NOMO-1 (cell line): ENCODE measurements at regions not wholly inside any gene's neighbourhood (a gene's known extent, or its start where the extent isn't known, plus 50 kb on each side); places are given as distances from the start of the nearest gene placed in this dataset.
"Not testable (repeated sequence)": the region's sequence is repeated elsewhere in the genome, so short reads cannot be mapped to it uniquely, and the experiment has no call there.

Experiments used
- DNase-seq, 2 experiments: peaks; one replicate each; lab custom pipeline; 2025; ENCODE audit not compliant: unreplicated experiment in 2 of 2; lab: John Stamatoyannopoulos, UW

DNA sequence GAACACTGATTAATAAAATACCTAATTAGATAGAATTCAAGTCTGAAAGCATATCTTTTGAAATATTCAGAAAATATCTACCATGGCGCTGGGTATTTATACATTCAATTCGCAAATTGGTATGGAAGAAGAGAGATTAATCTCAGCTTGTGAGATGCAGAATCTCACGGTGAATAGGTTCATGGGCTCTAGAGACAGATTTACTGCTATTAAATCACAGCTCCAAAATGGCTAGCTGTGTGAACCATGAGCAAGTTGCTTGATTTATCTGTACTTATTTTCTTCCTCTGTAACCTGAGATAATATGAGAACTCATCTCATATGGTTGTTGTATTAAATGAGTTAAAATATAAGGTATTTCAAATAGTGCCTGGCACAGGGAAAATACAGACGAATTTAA lies 556.7 kb downstream of the FBXO15 start:
- no peak for DNase-seq

DNA sequence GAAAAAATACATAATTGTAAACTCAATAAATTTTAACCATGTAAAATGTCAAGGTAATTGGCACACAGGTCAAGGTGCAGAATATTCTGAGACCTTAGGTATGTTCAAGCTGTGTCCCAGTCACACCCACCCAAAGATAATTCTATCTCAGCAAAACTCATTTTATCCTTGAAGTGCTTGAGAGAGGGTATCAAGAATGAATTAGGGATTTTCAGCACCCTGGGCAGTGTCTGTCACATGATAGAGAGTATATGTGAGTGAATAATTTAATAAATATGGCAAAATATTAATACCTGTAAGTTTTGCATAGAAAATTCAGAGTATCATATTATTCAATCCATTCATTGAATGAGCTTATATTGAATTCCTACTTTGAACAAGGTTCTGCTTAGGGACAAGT lies 567.9 kb downstream of the FBXO15 start:
- DNase-seq: no peak

DNA sequence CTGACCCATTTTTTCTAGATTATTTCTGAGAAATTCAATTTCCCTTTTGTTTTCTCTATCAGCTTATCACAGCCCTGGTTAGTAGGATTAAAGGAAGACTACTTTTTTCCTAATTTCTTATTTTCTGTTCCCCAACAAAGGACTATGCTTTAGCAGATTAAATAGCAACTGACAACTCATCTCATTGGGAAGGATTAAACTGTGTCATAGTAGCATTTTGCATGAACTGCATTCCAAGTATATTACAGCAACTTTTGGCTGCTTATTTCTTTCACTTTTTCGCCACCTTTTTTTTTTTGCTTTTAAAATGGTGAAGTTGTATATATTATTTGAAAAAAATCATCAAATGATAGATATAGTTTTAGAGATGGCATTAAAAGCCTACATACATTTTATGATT lies 570.3 kb downstream of the FBXO15 start:
- DNase-seq: no peak

DNA sequence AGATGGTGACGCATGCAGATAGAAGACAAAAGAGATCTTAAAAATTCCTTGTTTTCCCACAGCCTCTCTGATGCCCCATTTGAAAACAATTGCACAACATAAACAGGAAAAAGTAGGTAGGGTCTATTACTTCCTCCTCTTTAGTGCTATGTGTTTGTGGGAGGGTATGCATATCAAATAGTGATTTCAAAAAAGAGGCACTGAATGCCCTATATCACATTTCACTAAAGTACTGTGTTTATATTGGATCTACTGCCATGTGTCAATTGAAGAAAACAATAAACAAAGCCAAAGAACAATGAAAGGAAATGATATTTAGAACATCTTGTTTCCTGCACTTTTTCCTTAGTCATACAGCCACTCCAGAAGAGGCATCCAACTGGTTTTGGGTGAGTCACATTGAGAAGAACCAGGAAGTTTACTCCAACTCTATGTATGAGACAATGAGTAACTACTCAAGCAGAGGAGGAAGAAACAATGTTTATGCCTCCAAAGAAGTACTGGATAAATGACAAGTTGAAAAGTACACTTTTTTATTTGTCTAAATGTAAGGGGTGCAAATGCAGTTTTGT lies 583.6 kb downstream of the FBXO15 start:
- no peak for DNase-seq

DNA sequence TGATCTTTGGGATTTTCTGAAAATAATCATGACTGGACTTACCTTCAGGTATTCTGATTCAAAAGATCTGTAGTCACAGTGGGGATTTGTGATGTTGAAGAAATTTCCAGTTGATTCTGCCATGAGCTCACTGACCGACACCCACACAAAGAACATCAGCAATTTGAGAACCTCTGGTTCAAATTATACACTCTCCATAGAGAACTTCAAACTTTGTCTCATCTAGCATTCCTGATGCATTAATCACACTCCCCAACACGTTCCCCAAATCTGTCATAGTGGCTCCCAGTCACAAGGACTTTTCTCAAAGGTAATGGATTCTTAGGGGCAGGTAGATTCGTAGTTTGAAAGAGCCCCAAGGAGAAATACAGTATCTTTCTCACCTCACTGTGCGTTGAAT lies 584.3 kb downstream of the FBXO15 start:
- no peak for DNase-seq

DNA sequence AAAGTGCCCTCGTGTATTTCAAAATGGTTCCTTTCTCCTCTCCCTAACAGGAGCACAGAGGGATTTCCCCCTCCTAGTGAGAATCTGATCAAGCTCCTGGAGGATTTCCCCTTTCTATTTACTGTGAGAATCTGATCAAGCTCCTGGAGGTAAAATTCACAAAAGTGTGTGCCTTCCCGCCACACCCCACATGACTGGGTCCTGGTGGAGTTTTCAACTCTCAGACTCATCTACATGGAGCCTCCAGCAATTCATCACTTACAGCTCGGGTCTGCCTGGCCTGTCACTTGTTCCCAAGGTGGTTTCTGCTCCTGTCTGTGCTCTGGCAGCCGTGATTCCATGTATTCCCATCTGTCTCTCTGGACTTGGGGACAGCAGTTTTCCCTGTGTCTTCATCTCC lies 590.7 kb downstream of the FBXO15 start:
- no peak for DNase-seq

DNA sequence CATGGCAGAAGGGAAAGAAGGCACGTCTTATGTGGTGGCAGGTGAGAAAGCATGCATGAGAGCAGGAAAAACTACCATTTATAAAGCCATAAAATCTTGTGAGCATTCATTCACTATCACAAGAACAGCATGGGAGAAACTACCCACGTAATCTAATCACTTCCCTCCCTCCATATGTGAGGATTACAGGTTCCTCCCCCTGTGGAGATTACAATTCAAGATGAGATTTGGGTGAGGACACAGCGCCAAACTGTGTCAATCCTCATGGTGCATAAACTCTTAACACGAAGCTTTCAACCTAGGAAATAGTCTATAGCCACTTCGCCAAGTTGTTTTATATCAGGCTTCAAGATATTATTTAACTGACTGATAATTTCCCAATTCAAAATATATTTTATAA lies 595.5 kb downstream of the FBXO15 start:
- DNase-seq: no peak

DNA sequence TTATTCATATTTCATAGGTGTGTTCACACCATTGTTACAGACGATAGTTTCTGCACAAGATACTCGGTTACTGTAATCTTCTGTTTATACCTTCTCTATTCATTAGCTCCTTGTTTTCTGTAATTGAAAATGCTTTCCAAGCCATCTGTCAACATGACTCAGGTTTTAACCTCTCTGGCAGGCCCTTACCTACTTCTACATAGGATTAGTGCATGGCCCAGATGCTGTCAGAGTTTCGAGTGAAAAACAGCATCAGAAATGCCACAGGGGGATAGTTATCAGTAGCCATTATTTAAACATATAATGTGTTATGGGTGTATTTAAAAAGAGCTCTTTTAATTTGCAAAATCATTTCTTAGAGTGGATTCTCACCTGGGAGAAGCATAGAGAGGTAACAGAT lies 596.4 kb downstream of the FBXO15 start:
- DNase-seq: no peak

DNA sequence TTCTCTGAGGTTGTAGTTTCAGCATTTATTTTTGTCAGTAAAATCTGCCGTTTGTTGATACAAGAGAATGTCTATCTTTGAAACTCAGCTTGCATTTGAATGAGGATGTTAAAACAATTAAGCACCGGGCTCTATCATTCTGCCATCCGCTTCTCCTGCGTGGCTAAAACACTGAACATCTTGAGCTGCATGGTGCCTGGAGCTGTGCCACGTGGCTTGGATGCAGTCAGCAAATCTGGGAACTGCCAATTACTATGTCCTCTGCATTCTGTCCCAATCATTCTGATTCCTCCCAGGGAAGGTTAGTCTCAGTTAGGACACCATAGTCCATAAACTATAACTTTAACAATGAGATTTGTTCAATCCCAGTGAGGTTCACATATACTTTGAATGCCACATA lies 598.4 kb downstream of the FBXO15 start:
- no peak for DNase-seq

DNA sequence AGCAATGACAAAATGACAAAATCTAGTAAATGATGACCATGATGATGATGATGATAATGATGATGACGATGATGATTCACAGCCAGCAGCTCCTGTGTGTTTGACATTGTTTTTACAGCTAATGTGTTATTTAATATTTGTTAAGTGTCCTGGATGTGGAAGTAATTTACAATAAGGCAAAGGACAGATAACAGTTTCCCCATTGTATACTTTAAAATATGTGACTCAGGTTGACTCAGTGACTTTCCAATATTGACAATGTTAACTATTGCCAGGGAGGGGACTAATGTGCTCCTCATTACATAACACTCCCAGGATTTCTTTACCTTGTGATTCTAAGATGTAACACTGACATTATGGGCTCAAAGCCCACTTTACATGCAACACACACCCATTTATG lies 602.2 kb downstream of the FBXO15 start:
- DNase-seq: no peak

DNA sequence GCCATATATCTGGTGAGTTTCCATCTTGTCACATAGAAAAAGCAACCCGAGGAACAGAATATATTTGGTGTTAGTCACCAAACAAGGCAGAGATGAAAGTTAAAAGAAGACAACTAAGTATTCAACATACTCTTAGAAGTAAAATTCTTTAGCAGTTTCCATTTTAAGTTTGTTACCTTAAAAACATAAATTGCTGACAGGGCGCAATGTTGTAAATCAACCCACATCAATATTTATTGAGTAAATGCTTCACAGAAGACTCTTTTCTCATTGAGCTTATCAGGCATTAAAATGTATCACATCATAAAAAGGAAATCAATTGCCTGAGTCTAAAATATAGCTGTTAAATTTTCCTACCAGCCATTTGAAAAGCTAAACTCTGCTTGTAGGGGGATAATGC lies 603.0 kb downstream of the FBXO15 start:
- DNase-seq: no peak

DNA sequence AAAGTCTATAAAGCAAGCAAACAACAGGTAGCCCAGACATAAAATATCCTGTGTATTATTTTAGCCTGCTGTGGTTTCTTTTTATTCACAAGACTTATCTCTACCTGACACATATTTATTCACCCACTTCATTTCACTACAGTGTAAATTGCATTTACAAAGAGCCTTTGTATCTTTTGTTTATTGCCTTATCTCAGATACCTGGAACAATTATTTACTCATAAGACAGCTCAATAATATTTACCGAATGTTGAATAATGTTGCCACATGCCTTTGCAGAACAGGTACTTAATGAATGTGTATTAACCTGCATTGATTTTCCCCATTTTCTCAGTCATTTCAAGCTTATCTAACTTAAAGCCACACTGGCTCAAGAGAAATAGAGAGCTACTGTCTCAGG lies 603.6 kb downstream of the FBXO15 start:
- no peak for DNase-seq

DNA sequence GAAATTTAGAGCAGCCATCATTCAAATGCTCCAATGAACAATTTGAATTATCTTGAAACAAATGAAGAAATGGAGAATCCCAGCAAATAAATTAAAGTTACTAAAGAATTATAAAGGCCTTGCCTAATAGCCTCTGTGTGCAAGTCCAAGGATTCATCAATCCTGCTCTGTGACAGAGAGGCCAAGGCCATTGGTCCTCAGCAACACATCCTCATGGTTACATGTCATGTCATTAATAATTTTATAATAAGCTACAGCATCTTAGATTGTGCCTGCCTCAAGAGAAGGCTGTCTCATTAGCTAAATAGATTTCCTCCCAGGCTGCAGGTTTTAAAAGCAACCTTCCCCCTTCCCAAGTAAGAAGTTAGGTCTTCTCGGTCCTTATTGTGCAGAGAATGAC lies 611.6 kb downstream of the FBXO15 start:
- no peak for DNase-seq

DNA sequence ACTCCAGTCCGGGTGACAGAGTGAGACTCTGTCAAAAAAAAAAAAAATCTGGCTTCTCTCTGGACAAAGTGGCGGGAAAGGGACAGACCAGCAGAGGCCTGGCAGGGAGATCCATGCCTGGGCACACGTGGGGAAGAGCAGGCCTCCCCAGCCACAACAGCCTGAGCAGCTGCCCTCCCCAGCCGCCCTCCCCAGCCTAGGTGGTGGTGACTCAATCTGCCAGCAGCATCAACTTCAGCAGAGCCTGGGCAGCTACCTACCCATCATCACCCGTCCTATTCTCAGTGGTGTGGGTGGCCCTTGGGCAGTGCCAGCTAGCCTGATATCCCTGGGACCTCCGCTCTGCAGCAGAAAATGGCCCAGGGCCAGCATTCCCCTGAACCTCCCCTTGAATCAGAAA lies 612.4 kb downstream of the FBXO15 start:
- DNase-seq: no peak

DNA sequence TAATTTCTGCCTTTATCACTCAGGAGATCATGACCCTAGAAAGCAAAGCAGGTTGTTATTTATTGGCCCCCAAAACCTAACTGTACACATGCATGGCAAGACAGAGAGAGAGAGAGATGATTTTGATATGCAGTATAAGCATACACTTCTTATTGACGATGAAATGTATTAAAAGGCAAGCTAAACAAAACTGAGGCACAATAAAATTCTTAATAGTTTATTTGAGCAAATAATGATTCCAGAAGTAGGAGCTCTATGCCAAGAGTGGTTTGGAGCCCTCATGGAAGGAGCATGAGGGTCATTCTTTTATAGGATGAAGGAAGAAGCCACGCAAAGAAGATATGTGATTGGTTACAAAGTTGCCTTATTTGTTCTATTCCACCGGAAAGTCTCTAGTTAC lies 616.0 kb downstream of the FBXO15 start:
- no peak for DNase-seq

DNA sequence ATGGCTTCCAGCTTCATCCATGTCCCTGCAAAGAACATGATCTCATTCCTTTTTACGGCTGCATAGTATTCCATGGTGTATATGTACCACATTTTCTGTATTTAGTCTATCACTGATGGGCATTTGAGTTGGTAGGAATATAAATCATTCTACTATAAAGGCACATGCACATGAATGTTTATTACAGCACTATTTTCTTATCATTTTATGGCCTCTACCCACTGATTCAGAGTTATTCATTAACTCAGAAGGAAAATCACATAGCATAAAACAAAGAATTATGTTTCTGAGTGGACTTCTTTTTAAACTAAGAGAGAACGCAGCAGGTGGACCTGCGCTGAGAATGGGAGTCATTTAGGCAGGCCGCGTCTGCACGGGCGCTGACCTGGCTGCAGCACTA lies 619.6 kb downstream of the FBXO15 start:
- no peak for DNase-seq

DNA sequence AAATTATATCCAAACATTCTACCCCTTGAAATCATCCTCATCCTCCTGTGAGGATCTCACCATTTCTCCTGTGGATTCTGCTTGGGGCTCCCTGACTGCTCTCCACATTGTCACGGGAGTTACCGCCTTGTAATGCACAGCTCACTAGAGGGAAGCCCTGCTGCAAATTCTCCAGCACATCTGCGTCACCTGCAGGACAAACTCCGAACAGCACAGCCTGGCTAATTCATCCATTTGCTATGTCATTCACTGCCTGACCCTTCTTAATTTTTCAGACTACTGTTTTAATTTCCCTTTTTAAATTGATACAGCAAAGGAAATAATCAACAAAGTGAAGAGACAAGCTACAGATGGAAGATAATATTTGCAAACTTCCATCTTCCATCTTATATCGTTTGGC lies 627.4 kb downstream of the FBXO15 start:
- DNase-seq: no peak

DNA sequence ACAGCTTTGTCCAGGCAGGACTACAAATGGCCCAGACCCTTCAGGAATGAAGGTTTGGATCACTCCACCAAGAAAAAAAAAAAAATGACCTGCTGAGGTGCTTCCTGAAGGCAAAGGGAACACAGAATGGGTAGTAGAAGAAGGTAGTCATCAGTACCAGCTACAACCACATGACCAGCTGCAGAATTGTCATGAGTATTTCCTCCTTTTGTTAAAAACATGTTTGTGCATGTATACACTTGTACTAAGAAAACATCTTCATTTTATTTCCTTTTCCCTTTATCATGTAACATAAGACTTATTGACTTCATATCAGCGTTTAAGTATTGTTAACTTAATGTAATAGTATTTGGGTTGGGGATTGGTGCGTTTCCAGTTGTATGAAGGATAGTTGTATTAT lies 631.6 kb downstream of the FBXO15 start:
- not testable (repeated sequence) for DNase-seq

DNA sequence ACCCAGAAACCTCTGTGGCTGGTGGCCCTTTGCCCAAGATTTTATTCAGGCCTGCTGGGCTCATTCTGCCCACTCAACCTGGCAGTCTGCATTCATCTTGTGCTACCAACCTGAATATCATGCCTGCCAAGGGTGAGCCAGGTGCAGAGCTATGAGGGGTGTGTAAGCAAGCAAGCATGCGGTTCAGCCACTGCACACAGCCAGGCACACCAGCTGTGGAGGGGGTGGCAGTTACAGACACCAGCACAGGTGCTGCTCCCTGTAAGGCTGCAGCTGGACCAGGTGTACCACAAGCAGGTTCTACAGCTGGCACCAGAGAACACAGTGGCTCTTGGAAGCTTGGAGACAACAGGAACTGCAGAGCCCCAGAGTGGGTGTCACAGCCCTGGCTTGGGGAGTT lies 633.2 kb downstream of the FBXO15 start:
- no peak for DNase-seq

DNA sequence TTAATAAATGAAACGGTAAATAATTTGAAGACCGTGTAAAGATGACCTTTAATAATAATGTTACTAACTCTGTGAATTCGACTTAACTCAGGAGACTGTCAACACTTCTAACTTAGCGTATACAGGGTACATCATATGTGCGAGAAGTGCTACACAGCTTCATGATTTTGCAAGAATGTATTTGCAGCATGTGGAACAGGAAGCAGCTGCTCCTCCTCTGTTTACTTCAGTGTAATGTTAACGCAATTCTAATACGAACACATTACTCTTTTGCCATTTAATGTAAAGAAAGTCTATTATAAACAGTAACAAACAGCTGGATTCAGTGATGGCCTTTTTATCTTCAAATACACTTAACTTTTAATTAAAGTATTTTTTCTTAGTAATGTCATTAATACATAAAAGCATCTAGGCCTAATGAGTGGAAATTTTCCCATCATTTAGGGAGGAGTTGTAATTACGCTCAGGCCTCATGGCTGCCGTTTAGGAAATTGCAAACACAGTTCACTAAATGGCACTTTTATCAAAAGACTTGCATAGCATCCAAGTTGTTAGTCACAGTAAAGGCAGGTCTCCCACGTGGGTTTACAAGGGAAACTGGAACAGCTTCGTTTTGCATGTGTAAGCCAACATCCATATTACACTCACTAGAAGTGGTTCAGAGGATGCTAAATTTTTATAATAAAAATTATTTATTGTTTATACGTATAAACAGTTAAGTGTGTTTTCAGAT lies 635.7 kb downstream of the FBXO15 start:
- DNase-seq: no peak

DNA sequence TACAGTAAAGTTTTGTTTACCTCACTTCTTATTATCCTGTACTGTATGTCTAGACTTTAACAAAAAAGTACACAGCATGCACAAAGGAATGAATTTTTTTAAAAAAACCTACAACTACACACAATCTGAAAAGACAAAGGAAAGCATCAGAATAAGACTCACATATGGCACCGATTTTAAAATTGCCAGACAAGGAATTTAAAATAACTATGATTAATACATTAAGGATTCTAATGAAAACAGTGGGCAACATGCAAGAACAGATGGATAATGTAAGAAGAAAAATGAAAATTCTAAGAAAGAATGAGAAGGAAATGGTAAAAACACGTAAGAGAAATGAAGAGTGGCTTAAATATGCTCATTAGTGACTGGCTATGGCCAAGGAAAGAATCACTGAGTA lies 638.2 kb downstream of the FBXO15 start:
- no peak for DNase-seq

DNA sequence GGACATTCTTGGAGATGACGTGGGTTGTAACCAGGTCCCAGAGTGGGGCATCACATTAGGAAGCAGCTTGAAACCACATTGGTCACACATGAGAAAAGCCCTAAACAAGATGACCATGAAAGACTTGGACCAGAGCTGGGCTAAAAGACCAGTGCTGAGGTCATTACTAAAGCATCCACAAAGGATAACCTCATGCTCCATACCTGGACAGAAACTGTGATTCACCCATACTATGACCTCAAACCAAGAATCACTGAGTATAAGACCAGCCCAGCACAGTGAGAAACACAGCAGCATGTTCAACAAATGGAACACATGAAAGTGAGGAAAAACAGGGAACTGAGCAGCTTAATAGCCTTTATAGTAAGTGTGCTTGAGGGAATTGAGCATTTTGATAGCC lies 635.5 kb upstream of the NETO1 start:
- DNase-seq: no peak

DNA sequence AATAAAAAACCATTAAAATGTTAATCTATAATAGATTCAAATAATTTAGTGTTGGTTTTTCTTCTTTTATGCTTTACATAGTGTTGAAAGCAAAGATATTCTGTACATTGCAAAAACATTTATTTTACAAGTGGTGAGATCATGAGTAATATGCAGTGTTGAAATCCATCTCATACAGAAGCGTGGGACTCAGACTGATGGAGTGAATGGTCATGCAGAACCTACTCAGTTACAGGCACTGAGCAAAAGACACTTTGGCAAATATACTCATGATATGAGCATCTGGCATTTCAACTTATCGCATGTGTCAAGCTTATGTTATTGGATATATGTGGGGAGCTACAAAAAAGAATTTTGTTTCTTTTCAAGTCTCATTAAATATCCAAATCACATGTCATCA lies 620.2 kb upstream of the NETO1 start:
- no peak for DNase-seq
